HG02870 (cell line): ENCODE measurements at regions not wholly inside any gene's neighbourhood (a gene's known extent, or its start where the extent isn't known, plus 50 kb on each side); places are given as distances from the start of the nearest gene placed in this dataset.

ENCODE experiments used
- ATAC-seq: cut with Tn5 transposase; IDR thresholded peaks from one replicate; pipeline ENCODE4 v1.9.1; 2021; ENCODE audit warnings: mild to moderate bottlenecking, moderate library complexity; ENCODE audit not compliant: unreplicated experiment

DNA sequence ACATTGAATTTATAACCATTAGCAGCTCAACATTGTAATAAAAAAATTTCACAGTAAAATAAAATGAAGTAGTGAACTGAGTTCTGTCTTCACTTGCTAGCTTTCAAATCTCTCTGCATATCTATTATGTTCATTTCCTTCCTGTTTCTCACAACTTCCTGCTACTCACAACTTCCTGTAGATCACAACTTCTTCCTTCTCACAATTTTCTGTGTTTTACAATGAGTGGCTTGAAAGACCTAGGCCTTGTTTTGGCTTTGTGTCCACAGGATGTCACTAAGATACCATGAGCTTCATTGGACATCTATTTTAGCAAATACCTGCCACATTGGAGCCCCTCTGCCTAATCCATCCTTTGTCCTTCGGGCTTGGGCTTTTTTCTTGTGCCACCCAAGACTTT is 480.3 kb upstream of the ADAMTS16 start:
- ATAC-seq, result no peak

DNA sequence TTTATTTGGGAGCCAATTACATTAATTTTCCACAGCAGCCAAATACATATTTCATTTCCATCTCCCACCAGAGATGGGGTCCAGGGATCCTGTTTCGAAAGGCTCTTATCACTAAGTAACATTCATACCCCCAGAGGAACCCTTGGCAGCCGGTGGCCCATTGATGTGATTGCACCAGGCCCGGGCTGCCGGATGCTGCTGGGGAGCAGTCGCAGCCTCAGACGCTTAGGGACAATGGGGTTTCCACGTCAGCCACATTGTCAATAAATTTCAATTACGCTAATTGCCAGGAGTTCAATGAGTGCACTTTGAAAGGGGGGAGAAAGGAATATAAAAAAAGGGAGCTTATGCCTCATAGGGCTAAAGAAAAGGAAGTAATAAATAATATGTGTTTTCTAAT is 478.8 kb upstream of the ADAMTS16 start:
- no peak for ATAC-seq

DNA sequence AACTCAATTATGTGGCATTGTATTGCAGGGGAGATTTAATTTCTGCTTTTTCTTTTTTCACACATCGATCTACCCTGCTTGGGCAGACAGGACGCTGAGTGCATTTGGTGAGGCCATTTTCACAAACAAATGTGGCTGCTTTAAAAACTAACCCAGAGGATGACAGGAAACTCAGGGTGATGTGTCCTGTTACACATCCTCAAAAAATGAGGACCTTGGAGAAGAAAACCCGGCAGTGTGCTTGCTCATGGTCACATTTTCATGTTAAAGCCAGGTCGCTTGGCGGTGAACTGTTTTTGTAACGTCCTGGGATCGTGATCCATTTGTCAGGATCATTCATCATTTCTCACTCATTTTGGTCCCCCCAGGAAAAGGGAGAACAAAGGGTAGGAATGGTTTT is 478.3 kb upstream of the ADAMTS16 start:
- no peak for ATAC-seq

DNA sequence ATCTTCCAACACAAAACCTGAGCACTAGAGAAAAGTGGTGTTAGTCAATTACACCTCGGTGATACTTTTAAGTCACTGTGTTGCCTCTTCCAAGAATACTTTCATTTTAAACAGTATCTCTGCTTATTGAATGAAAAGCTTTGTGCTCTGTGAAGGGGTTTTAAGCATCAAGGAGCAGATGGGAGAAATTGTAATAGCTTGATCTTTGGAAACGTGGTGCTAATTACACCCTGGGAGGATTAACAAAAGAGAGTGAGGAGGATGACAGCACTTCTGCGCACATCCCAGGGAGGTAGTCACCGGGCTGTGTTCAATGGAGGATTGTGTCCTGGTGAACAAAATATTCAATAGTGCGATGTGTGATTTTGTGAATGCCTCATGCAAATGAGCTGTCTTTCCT is 477.4 kb upstream of the ADAMTS16 start:
- no peak for ATAC-seq

DNA sequence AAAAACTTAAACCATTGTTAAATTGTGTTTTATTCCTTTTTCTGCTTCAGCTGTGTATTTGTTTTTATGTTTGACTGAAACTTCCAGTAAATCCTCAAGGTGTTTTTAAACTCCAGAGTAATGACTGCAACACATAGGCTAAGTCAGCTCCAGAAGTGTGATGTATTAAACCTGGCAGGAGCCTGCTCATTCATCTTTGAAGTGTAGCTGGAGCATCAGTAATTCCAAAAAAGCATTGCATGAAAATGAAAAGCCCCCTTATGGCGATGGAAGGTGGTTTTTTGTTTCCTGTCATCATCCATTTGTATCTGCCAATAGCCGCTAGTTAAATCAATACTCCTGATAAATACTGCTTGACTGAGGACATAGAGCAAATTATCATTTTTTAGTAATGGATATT is 474.2 kb upstream of the ADAMTS16 start:
- no peak for ATAC-seq

DNA sequence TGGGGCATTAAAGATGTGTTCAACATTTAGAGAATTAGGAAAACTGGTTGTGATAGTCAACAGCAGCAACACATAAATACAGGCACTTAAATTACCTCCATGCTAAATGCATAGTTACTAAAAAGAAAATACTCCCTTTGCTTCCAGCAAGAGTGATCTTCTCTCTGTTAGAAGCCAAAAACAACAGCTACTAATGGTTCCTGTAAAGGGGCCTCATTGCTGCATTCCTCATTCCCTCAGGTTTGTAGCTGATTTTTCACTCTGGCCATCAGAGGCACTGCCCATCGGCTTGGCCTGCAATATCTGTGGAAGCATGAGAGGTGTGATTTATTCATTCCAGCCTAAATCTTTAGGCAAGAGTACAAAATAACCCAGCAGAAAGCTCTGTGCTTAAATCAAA is 466.0 kb upstream of the ADAMTS16 start:
- no peak for ATAC-seq

DNA sequence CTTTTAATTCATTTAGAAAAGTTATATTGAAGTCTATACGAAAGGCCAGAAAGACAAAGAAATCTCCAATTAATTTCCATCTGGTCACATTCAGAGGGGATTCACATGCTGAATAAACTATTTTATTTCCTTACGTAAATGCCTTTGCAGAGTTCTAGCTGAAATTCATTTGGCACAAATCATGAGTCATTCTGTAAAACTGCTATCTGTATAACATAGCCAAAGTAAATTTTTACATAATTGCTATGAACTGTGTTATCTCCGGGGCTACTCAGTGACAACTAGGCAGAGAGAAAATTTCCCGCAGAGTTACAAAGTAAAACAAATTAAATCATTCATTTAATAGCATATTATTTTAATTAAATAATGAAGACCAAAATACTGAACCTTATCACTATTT is 463.2 kb upstream of the ADAMTS16 start:
- ATAC-seq, result no peak

DNA sequence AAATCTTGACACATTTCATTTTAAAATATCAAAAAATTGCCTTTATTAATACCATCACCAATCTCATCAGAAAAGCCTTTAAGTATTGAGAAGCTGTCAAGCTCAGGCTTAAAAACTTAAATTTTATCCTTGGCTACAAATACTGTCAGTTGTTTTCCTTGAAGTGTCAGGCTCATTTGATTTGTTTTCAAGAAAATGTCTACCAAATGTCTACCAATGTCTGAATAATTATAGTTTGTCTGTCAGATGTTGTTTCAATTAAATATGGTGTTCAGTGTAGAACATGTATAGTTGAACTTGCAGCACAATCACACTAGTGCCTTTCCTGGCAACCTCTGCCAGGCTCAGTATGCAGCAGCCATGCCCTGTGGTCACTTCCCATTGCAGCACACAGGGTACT is 455.2 kb upstream of the ADAMTS16 start:
- no peak for ATAC-seq

DNA sequence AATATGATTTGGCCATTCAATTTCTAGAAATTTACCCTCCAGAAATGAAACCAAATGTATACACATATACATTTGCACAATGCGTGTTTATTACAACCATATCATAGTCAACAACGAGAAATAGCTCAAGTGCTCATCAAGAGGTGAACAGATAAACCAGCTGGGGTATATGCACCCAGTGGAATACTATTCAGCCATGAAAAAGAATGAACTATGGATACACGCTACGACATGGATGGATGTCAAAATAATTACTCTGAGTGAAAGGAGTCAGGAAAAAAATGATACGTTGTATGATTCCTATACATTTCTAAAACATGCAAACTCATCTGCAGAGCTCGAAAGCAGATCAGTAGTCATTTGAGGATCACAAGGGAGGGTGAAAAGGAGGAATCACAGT is 441.5 kb upstream of the ADAMTS16 start:
- ATAC-seq, result no peak

DNA sequence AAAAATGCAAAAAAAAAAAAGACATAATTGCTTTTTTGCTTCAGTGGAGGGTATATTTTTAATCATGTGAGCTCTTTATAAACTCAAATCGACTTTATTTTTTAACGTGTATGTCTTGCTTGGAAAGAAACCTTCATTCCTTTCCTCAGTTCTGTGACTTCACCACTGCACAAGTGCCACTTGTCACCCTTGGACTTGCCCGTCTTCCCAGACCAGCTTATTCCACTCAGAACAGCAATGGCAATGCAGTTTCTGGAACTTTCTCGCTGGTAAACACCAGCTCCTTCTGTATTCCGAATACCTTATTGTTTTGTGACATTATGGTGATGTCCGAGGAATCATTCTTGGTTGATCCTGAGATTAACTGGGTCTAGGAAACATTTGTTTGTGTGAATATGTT is 440.5 kb upstream of the ADAMTS16 start:
- no peak for ATAC-seq

DNA sequence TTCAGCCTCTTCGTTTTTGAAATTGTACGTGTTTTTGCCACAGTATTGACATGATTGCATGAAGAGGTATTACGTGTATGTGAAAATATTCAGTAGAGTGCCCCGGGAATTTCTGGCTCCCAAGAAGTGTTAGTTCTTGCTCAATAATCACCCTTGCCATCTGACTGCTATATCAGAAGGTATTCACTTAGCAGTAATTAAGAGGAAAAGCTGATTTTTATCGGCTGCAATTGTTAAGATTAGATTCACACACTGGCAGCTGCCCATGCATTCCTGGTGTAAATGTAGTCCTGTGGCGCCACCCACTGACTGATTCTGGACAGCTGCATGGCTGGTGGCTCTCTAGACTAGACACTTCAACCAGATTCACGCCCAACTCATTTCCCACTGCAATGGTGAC is 440.1 kb upstream of the ADAMTS16 start:
- ATAC-seq, result no peak

DNA sequence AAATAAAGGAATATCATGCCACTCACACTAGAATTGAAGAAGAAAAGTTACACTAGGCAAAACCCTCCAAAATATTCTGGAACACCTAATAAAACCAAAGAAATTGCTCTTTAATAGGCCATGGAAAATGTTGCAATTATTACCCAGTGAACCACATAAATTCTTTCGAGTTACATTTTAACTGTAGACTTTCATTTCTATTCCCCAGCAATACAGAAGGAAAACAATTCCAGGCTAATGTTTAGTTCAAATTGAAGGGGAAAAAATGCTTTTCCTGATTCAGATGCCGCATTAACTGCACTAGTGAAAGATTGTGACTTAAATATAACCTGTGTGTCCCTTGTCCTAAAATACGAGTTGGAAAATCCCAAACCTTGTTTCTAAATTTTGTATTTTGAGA is 439.3 kb upstream of the ADAMTS16 start:
- no peak for ATAC-seq

DNA sequence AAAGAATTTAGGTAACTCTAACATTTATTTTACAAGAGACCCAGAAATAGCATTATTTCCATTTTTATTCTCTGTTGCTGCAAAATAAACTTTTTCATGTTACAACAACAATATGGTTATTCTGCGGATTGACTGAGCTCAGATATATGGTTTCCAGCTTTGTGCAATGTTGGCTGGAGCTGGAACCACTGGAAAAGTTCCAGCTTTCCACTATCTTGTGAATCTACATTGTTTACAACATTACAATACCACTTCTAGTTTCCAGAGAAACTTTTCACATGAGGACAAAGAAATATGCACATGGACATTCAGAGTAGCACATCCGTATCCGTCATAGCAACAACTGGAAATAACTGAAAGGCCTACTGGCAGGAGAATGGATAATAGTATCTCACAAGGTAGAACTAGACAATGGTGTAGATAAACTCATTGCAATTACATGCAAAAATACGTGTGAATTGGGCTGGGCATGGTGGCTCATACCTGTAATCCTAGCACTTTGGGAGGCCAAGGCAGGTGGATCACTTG is 436.1 kb upstream of the ADAMTS16 start:
- no peak for ATAC-seq

DNA sequence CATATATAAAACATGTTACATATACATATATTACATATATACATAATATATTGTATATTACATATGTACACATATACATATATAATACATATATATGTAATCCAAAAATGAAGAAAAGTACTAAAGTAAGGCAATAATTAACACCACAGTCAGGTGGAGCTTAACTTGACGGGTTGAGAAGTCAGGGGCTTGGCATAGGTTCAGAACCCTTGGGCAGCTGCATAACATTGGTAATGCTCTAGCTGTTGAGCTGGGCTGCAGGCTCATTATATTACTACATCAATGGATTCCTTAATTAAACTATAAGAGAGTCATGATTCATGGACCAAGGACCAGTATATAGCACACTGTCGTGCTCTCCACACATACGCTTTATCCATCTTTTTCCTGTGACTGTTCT is 435.2 kb upstream of the ADAMTS16 start:
- no peak for ATAC-seq

DNA sequence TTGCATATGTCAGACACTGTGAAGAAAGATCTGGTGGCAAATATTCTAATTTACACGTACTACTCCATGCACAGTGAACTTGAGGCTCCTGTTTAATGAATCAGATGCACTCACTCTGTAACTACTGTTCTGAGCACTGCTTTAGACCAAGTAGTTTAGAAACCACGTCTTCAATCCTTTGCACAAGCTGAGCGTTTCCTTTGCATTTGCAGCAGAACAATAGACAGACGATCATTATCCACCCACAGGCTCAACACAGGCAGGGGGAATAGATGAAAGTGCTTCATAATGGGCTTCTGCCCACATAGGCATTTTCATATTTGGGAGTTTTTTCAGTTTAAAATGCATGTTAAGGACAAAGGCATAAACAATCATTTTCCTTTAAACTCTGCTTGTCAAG is 423.3 kb upstream of the ADAMTS16 start:
- ATAC-seq, result no peak

DNA sequence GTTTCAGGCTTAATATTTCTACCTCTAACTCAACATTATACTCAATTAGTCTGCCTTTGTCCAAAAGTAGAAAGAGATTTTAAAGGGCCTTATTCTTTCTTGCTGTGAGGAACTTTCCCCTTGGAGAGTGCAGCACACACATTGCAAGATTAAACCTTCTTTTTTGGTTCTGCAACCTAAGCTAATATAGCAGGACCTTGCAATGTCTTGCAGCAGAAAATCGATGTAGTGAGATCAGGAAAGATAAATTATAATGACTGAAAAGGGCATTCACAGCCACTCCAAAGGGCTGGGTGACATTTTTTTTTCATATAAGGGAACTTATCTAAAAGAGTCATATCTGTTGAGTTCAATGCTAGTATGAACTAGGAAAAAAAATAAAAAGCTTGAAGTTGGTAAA is 422.7 kb upstream of the ADAMTS16 start:
- no peak for ATAC-seq

DNA sequence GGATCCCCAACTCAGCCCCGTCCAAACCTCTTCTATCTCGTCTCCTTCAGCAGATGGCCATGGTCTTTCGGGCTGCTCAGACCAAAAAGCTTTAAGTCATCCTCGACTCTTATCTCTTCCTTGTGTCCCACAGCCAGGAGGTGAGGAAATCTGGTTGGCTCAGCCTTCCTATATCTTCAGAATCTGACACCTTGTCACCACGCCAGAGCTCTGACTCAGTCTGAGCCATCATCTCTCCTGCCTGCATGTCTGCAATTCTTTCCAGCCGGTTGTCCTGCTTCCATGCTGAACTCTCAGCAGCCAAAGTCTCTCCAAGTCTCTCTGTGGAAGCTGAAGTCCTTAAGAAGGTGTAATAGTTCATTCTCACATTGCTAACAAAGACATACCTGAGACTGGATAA is 419.3 kb upstream of the ADAMTS16 start:
- no peak for ATAC-seq

DNA sequence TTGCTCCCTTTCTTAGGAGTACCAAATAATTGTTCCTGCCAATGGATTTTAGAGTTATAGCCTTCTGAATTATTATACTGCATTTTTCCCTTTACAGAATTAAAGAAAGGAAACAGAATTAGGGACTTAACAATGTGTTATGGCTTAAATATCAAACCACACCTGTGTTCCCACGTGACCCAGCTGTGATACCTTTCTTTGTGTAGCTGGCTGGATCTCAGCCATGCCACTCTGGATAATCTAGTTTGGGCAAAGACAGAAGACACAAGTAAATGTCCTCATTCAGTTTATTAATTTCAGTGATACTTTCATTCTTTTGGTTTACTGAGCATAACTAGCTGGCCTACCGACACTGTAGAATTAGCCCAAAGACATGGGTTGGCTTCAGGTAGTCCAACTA is 417.2 kb upstream of the ADAMTS16 start:
- no peak for ATAC-seq

DNA sequence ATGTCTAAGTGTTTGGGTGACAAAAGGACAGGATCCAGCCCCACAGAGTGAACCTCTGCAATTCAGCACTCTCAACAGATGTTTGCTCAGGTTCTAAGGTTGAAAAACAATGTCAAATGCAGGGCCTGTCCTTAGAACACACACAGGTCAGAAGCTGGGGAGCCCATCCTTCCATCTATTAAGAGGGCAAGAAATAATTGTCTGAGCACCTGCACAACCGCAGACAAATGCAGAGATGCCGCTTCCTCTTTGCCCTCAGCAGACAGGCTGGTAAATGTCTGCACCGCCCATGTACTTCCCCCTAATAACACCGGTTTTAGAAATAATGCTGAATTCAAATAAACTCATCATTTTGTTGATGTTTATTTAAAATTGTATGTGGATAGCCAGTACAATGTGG is 414.5 kb upstream of the ADAMTS16 start:
- no peak for ATAC-seq

DNA sequence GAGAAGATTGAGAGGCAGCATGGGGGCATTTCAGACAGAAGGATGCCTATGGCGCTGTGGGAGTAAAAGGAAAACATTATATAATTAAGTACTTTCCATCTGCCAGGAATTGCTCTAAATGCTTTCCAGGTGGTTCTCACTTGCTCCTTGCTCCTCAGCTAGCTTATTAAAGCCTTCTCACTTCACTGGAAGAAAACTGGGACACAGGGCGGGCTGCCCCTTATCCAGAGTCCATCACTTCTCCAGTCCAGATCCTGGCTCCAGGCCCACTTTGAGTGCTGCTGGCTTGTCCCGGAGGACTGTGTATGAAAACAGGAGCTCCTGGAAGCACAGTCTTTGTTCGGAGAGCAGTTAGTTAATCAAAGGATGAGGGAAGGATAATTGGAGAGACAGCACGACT is 409.9 kb upstream of the ADAMTS16 start:
- ATAC-seq, result no peak

DNA sequence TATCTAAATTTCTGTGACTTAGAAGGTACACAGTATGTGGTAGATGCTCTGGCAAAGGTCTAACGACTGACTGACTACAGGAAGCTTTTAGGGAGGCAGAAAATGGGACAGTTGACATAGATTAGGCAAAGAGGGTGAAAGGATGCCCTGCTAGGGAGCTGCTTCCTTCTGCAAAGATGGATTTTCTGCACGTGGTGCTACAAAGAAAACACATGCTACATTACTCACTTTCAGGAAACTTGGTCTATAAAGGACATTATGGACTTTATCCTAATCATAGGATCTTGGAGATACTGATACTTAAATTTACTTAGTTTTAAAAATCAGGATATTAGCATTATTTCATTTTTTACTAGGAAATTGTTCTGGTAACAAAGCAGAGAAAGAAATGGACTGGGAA is 405.8 kb upstream of the ADAMTS16 start:
- no peak for ATAC-seq

DNA sequence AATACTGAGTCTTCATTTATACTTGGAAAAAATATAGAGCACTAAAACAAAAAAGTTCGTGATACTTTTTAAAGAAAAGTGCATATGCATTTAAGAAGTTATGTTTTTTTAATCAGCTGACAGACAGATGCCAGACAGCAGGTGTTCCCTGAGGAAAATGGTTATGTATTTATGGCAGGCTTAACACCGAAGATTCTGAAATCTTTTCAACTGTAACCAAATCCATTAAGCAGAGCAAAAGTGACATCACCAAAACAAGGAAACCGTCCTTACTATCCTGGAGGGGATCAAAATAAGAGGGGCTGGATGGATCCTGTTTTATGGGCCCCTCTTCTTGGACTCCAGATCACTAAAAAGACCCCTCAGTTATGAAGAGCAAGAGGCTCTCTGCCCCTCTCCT is 404.9 kb upstream of the ADAMTS16 start:
- ATAC-seq, result no peak

DNA sequence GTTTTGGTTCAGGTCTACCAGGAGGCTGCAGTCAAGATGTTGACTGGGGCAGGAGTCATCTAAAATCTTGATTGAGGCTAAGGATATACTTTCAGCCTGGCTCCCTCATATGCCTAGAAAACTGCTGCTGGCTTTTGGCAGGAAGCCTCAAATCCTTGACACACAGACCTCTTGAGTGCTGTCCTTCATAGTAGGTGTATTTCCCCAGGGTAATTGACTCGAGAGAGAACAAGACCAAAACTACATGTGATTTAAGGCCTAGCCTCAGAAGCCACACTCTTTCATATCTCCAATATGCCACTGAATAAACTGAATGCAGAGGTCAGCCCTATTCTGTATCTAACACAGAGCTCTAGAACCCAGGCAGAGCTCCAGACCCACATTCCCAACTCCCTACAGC is 402.3 kb upstream of the ADAMTS16 start:
- no peak for ATAC-seq

DNA sequence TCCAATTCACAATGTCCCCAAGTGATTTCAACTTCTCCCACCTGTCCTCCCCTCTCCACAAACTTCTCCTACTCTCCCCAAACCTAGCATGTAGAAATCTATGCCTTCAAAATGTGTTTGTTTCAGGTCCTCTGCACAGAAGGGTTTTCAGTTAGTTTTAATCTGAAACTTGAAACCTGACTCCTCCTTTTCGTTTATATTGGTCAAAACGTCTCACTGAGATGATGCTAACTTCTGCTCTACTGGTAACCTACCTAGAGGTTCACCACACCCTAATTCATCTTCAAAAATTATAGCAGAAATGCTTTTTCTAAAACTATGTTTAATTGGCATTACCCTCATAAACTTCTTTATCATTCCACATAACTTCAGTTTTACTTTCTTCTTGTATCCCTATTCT is 401.8 kb upstream of the ADAMTS16 start:
- no peak for ATAC-seq
